Gastrocnemius medialis (tissue), 4 donors: ENCODE measurements at regions not wholly inside any gene's neighbourhood (a gene's known extent, or its start where the extent isn't known, plus 50 kb on each side); places are given as distances from the start of the nearest gene placed in this dataset.

Experiments used
- ATAC-seq, 2 donors: fragments of 150-250 bp; one replicate each; pipeline ENCODE4 v1.9.1; 2016
- DNase-seq, 2 donors: peaks; one replicate each; pipeline ENCODE4 v3.0.0-alpha.2; 2019
- H3K27ac ChIP-seq, 4 donors: fragments of 200-600 bp; sonication (generic); 1 replicate in 1 of 4; 2 replicates in 3 of 4; pipeline ENCODE4 v1.5.1; 2016 to 2018; ENCODE audit warnings: mild to moderate bottlenecking in 2 of 4, moderate library complexity in 1 of 4
- H3K27me3 ChIP-seq, 3 donors: fragments of 200-600 bp; sonication (generic) in 2 of 3; 1 replicate in 1 of 3; 2 replicates in 2 of 3; pipeline versions ENCODE4 v1.5.1 to v1.6.0; 2016 to 2019; ENCODE audit warnings: mild to moderate bottlenecking in 1 of 3, moderate library complexity in 1 of 3
- H3K36me3 ChIP-seq, 2 donors: fragments of 200-600 bp; sonication (generic) in 1 of 2; one replicate each; pipeline ENCODE4 v1.5.1; 2017 to 2018
- H3K4me1 ChIP-seq, 2 donors: fragments of 200-600 bp; sonication (generic) in 1 of 2; one replicate each; pipeline ENCODE4 v1.5.1; 2016 to 2017; ENCODE audit warnings: mild to moderate bottlenecking in 2 of 2
- H3K4me3 ChIP-seq, 4 donors: fragments of 200-600 bp; sonication (generic) in 3 of 4; 1 replicate in 1 of 4; 2 replicates in 3 of 4; pipeline ENCODE4 v1.5.1; 2016 to 2019; ENCODE audit warnings: mild to moderate bottlenecking in 2 of 4
- H3K9me3 ChIP-seq, 3 donors: fragments of 200-600 bp; sonication (generic) in 2 of 3; 1 replicate in 1 of 3; 2 replicates in 2 of 3; pipeline ENCODE4 v1.5.1; 2016 to 2019
- POLR2A ChIP-seq, 2 donors: fragments of 450-650 bp; IDR thresholded peaks; one replicate each; pipeline ENCODE4 v1.6.1; 2017; ENCODE audit warnings: antibody characterized with exemption in 2 of 2, mild to moderate bottlenecking in 2 of 2, moderate library complexity in 2 of 2
- in situ Hi-C, 4 donors: fragments of 200-750 bp; cut with MboI; loops; one replicate each; pipeline versions ENCODE4 v1.15.0 to v1.8.0; 2017; ENCODE audit warnings: low sequenced_read_pairs in 4 of 4
- intact Hi-C: fragments of 100-400 bp; cut with DNase I; formaldehyde crosslinking; loops from one replicate; pipeline ENCODE4 v1.15.1; 2023; ENCODE audit warnings: low total_unique reads
- TF ChIP-seq, protein P1 (sequence below), 5 experiments: fragments of 450-650 bp in 3 of 5; fragments of 200-600 bp in 2 of 5; sonication (generic) in 2 of 5; IDR thresholded peaks in 4 of 5; conservative IDR thresholded peaks in 1 of 5; 1 replicate in 4 of 5; 2 replicates in 1 of 5; pipeline ENCODE4 v1.5.1; 2016 to 2019; ENCODE audit warnings: antibody characterized with exemption in 5 of 5, mild to moderate bottlenecking in 3 of 5, moderate library complexity in 3 of 5

DNA sequence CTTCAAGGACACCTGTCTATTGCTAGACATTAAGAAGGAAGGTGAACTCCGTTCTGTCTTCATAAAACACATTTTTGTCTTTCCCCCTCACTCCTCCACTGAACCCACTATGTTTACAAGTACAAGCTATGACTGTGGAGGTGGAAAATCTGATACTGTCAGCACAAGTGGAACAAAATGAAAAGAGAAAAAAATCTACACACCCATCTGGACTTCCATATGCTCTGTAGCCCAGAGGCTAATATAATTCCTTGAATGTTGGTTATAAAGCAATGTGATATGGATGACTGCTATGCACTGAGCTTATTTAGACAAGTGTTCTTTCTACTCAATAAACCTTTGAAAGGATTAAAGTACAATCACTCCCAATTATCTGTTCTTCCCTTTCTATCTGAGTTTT lies 713.5 kb downstream of the DIAPH3 start:
- H3K36me3 ChIP-seq, result no peaks in the 10 kb centered on the region
- ATAC-seq (no peak), DNase-seq (no peak)
- in situ Hi-C loops, result no loop called here
- no peak overlapping the region for H3K4me3 ChIP-seq
- no peaks in the 10 kb centered on the region for H3K4me1 ChIP-seq
- intact Hi-C loops, result loop anchor here (10.0 kb wide), 1 partner anchor 225 kb away; no protein-coding TSS in a partner anchor
- no peaks in the 10 kb centered on the region for H3K9me3 ChIP-seq
- TF ChIP-seq POLR2A (IDR thresholded peaks at IDR 0.05), result no peak
- TF ChIP-seq, protein P1, sequence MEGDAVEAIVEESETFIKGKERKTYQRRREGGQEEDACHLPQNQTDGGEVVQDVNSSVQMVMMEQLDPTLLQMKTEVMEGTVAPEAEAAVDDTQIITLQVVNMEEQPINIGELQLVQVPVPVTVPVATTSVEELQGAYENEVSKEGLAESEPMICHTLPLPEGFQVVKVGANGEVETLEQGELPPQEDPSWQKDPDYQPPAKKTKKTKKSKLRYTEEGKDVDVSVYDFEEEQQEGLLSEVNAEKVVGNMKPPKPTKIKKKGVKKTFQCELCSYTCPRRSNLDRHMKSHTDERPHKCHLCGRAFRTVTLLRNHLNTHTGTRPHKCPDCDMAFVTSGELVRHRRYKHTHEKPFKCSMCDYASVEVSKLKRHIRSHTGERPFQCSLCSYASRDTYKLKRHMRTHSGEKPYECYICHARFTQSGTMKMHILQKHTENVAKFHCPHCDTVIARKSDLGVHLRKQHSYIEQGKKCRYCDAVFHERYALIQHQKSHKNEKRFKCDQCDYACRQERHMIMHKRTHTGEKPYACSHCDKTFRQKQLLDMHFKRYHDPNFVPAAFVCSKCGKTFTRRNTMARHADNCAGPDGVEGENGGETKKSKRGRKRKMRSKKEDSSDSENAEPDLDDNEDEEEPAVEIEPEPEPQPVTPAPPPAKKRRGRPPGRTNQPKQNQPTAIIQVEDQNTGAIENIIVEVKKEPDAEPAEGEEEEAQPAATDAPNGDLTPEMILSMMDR (IDR thresholded peaks at IDR 0.05 in 4 of 5, conservative IDR thresholded peaks at IDR 0.05 in 1 of 5), result no peak
- H3K27ac ChIP-seq, result no peak overlapping the region
- H3K27me3 ChIP-seq, result no peaks in the 10 kb centered on the region

DNA sequence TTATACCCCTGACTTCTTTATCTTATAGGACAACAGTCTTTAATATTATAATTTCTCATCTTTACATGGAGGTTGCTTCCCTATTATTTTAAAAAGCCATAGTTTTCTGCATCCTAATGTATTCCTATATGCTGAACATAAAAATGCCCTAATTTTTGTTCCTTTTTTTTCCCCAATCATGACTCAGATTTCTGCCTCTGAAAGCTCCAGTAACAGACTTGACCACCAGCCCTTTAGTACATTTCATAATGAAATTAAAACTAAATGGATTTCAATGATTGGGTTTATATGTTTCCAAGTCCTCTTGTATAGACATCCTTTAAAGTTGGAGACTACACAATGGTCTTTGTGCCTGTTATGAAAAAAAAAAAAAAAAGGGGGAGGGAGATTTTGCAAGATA lies 712.5 kb downstream of the DIAPH3 start:
- H3K4me3 ChIP-seq, result no peak overlapping the region
- no peak overlapping the region for H3K27ac ChIP-seq
- TF ChIP-seq, protein P1 (IDR thresholded peaks at IDR 0.05 in 4 of 5, conservative IDR thresholded peaks at IDR 0.05 in 1 of 5), result no peak
- no peak for TF ChIP-seq POLR2A (IDR thresholded peaks at IDR 0.05)
- no peak for DNase-seq
- no peaks in the 10 kb centered on the region for H3K4me1 ChIP-seq
- in situ Hi-C loops, result no loop called here
- intact Hi-C loops, result loop anchor here (10.0 kb wide), 1 partner anchor 224 kb away; no protein-coding TSS in a partner anchor
- no peaks in the 10 kb centered on the region for H3K36me3 ChIP-seq
- no peaks in the 10 kb centered on the region for H3K27me3 ChIP-seq
- ATAC-seq, result no peak
- no peaks in the 10 kb centered on the region for H3K9me3 ChIP-seq

DNA sequence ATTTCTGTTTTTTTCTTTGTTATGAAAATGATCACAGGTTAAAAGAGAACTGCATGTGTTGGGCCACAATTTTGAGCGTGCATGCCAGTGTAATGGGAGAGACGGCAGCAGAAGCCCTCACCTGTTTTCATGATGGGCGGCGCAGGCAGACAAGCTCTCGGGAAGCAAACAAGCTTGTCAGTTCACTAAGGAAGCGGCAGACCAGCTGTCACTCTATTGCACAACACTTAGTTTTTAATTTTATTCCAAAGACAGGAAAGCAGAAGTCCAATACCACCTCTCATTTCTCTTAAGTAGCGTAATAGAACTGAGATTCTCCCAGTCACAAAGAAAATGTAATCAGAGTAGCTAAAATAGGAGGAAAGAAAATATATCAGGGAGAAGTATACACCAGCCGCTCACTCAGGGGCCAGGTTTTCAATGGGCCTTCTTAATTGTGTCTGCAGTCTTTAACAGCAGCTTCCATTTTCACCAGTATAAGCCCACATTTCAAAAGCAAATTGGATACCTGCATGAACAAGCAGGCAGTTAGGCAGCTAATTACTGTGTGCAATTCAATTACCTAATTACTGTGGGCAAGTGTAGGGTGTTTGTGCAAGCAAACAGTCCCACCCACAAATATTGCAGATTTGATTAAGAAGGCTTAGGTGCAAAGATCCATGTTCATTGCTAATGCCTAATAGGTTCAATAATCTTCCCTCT lies 711.4 kb downstream of the DIAPH3 start:
- TF ChIP-seq, protein P1 (IDR thresholded peaks at IDR 0.05 in 4 of 5, conservative IDR thresholded peaks at IDR 0.05 in 1 of 5), result no peak
- no peak for TF ChIP-seq POLR2A (IDR thresholded peaks at IDR 0.05)
- Histone ChIP-seq H3K9me3 (no peaks in the 10 kb centered on the region), H3K4me3 (no peak overlapping the region)

DNA sequence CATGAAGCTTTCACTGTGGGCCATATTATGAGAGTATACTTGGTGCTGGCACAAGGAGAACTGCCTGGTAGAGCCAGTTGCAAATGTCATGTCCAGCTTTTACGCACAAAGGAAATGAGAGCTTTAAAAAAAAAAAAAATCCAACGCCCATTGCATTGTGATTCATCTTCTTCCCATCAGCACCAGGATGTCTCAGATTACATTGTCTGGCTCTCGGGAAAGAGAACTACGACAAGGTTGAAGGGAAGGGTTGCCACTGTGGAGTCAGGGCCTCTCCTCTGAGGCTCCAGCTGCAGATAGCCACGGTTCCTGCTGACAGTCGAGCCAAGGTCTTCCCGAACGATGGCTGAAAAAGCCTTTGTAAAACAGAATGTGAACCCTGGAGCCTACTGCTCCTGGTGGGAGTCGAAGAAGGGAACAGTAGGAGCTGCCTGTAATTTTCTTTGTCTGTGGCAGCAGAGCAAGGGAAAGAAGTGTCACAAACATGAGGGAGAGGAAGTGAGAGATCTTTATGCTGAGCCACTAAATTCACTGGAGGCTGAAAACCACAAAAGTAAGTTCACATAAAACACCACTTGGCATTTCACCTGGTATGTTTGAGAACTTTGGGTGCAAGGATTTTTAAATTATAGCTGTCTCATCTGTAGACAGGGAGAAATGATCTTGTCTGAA lies 704.7 kb downstream of the DIAPH3 start:
- ATAC-seq (peak; percentile 68 to 76), DNase-seq (no peak)
- H3K27ac ChIP-seq, result peak overlapping the region in 2 of 4 donors; percentile 33 to 60
- peaks cover 0 to 3% of the 10 kb centered on the region in 2 donors for H3K4me1 ChIP-seq
- no peaks in the 10 kb centered on the region for H3K9me3 ChIP-seq
- TF ChIP-seq, protein P1 (IDR thresholded peaks at IDR 0.05 in 4 of 5, conservative IDR thresholded peaks at IDR 0.05 in 1 of 5), result no peak
- no peak for TF ChIP-seq POLR2A (IDR thresholded peaks at IDR 0.05)
- in situ Hi-C loops, result no loop called here
- no peaks in the 10 kb centered on the region for H3K36me3 ChIP-seq
- no peak overlapping the region for H3K4me3 ChIP-seq
- intact Hi-C loops, result loop anchor here (10.0 kb wide), 1 partner anchor 216 kb away; no protein-coding TSS in a partner anchor
- H3K27me3 ChIP-seq, result no peaks in the 10 kb centered on the region

More for the DNA sequence above, 711.4 kb downstream of the DIAPH3 start:
- no peak for DNase-seq
- intact Hi-C loops (loop anchor here (10.0 kb wide), 1 partner anchor 222 kb away; no protein-coding TSS in a partner anchor), in situ Hi-C loops (no loop called here)
- no peaks in the 10 kb centered on the region for H3K27me3 ChIP-seq
- no peak overlapping the region for H3K27ac ChIP-seq
- no peaks in the 10 kb centered on the region for H3K36me3 ChIP-seq
- H3K4me1 ChIP-seq, result no peaks in the 10 kb centered on the region
- no peak for ATAC-seq
